HCT116 (cell line): ENCODE measurements at regions not wholly inside any gene's neighbourhood (a gene's known extent, or its start where the extent isn't known, plus 50 kb on each side); places are given as distances from the start of the nearest gene placed in this dataset.
"Not testable (repeated sequence)": the region's sequence is repeated elsewhere in the genome, so short reads cannot be mapped to it uniquely, and the experiment has no call there.

Experiments
- CEBPB ChIP-seq: IDR thresholded peaks from 2 replicates; pipeline ENCODE4 v1.6.1; 2012; ENCODE audit warnings: low read depth
- EZH2 ChIP-seq: fragments of 200-600 bp; sonication (generic); IDR thresholded peaks from 2 replicates; pipeline ENCODE4 v1.6.1; 2017; ENCODE audit warnings: antibody characterized with exemption, mixed run types
- EZH2phosphoT487 ChIP-seq: fragments of 200-600 bp; IDR thresholded peaks from 2 replicates; pipeline ENCODE4 v1.6.1; 2018; ENCODE audit warnings: antibody characterized with exemption, borderline replicate concordance
- POLR2A ChIP-seq: IDR thresholded peaks from 2 replicates; pipeline ENCODE4 v1.7.0; 2011; ENCODE audit warnings: borderline replicate concordance; ENCODE audit not compliant: insufficient read depth, insufficient read length; ENCODE audit errors: extremely low read depth
- RAD21 ChIP-seq: IDR thresholded peaks from 2 replicates; pipeline ENCODE4 v1.6.1; 2012; ENCODE audit warnings: low read depth, mild to moderate bottlenecking
- ZNF274 ChIP-seq: fragments of 200-500 bp; sonication (Bioruptor generic); IDR thresholded peaks from 2 replicates; pipeline ENCODE4 v1.6.1; 2014; ENCODE audit warnings: mild to moderate bottlenecking, low read depth, low read length, inconsistent platforms
- TF ChIP-seq, protein P1 (sequence below), 3 experiments: fragments of 200-600 bp in 1 of 3; sonication (generic) in 1 of 3; IDR thresholded peaks in 2 of 3; conservative IDR thresholded peaks in 1 of 3; 2 replicates each; pipeline ENCODE4 v1.5.1; 2012 to 2017; ENCODE audit warnings: low read depth in 2 of 3, low read length in 2 of 3, antibody characterized with exemption in 1 of 3, borderline replicate concordance in 1 of 3, control low read depth in 1 of 3, mild to moderate bottlenecking in 1 of 3, mixed read lengths in 1 of 3, mixed run types in 1 of 3, moderate library complexity in 1 of 3; ENCODE audit not compliant: insufficient read depth in 1 of 3

DNA sequence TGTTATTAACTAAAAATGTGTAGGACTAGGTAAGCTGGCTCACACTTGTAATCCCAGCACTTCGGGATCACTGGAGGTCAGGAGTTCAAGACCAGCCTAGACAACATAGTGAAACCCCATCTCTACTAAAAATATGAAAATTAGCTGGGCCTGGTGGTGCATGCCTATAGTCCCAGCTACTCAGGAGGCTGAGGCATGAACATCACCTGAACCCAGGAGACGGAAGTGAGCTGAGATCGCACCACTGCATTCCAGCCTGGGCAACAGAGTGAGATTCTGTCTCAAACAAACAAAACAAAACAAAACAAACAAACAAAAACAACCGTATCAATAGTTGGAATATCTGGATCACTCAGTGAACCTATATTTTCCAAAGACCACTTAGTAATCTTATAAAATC lies 4759.1 kb upstream of the OR11H1 start:
- TF ChIP-seq, protein P1, sequence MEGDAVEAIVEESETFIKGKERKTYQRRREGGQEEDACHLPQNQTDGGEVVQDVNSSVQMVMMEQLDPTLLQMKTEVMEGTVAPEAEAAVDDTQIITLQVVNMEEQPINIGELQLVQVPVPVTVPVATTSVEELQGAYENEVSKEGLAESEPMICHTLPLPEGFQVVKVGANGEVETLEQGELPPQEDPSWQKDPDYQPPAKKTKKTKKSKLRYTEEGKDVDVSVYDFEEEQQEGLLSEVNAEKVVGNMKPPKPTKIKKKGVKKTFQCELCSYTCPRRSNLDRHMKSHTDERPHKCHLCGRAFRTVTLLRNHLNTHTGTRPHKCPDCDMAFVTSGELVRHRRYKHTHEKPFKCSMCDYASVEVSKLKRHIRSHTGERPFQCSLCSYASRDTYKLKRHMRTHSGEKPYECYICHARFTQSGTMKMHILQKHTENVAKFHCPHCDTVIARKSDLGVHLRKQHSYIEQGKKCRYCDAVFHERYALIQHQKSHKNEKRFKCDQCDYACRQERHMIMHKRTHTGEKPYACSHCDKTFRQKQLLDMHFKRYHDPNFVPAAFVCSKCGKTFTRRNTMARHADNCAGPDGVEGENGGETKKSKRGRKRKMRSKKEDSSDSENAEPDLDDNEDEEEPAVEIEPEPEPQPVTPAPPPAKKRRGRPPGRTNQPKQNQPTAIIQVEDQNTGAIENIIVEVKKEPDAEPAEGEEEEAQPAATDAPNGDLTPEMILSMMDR (IDR thresholded peaks at IDR 0.05 in 2 of 3, conservative IDR thresholded peaks at IDR 0.05 in 1 of 3; ENCODE audit: borderline replicate concordance in 1 of 3, insufficient read depth in 1 of 3, low read depth in 2 of 3, low read length in 2 of 3), result not testable (repeated sequence)
- not testable (repeated sequence) for TF ChIP-seq POLR2A, ZNF274, RAD21, EZH2phosphoT487, EZH2, CEBPB
